Activated gamma-delta T cell treated with anti-CD3 and anti-CD28 coated beads, Interleukin-2, amount 50 U/mL, for 16 hours (primary cell): ENCODE measurements at regions not wholly inside any gene's neighbourhood (a gene's known extent, or its start where the extent isn't known, plus 50 kb on each side); places are given as distances from the start of the nearest gene placed in this dataset.

Experiments used
- DNase-seq: peaks from one replicate; pipeline ENCODE4 v3.0.0-alpha.2; 2020; ENCODE audit warnings: low read depth

GRCh38 chr3:95356764-95357501 lies 1294.1 kb downstream of the NSUN3 start:
- DNase-seq = no peak

GRCh38 chr3:95387242-95388021 lies 1324.6 kb downstream of the NSUN3 start:
- DNase-seq = no peak

DNA sequence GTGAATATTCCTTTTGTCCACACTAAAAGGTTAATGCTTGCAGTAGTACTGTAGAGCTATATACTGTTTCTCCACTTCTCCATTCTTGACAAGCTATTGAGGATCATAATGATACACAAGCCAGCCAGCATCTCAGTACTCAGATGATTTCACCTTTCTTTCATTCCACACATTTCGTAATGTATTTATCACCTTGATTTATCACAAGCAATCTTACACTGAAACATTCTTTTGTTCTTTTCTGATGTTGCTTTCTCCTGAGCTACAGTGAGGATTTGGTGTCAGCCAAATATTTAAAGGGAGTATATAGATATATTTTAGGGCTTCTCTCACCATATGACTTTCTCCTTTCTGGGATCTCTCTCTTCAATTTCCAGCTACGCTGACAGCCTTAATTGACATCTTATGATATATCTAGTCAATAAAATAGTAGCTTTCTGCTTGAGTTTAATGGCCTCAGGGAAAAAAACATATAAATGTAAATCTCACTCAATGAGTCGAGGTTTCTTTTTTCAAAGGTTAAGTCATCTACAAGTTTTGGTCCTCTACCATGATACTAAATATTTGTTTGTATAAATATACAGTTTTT lies 1327.0 kb downstream of the NSUN3 start:
- DNase-seq = no peak

GRCh38 chr3:95394286-95394685 lies 1331.4 kb downstream of the NSUN3 start:
- no peak for DNase-seq

- DNase-seq = no peak
Measured at GRCh38 chr3:95399585-95399984, 1336.7 kb downstream of the NSUN3 start.

DNA sequence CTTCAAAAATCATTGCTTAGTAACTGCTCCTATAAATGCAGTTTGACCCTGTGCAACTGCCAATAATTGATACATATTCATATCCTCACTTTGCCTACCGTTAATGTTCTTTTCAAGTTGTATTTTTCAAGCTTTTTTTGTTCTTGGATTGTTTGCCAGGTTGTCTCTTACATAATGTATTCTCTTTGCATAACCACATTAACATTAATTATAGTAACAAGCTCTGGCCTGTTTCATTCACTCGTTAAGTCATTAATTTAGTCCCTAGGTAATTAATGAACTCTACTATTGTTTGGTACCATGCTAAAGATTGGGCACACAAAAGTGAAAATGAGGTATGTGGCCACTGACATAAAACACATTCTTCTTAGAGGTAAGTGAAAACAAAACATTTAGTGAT lies 1338.8 kb downstream of the NSUN3 start:
- DNase-seq = no peak

- DNase-seq = no peak
Measured at GRCh38 chr3:95407709-95408463, 1345.0 kb downstream of the NSUN3 start.

DNA sequence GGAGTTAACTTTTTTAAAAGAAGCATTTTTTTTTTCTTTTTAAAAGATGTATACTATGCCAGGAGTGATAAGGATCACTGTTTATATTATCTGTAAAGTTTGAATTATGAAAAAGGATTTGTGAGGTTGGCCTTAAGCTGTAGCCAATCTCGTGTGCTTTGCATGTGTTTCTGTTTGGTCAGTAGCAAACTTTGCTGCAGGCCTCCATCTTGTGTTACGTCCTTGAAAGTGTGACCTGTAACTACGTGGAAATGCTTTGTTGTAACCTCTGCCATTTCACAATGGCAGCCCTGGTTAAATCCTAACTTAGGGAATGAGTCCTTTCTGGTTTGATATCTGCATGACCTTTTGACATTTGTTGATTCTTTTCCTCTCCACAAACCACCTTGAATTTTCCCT lies 1345.6 kb downstream of the NSUN3 start:
- no peak for DNase-seq

DNA sequence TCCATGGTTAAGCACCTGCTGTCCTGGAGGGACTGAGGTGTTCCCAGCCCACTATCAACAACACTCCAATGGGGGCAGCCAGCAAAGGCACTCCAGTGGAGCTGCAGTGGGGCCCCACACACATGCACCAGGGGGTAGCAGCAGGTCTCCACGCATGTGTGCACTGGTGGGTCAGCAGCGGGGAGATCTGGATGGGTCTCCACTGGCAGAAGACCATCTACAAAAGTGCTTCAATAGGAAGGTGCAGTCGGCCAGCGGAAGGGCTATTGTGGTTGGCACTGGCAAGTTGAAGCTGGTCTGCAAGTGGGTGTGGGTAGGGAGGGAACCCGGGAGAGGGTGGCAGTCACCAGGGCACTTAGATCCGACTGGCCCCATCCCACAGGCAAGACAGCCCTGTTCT lies 1355.4 kb downstream of the NSUN3 start:
- DNase-seq = no peak

- DNase-seq = no peak
Measured at GRCh38 chr3:95424279-95424678, 1361.4 kb downstream of the NSUN3 start.

DNA sequence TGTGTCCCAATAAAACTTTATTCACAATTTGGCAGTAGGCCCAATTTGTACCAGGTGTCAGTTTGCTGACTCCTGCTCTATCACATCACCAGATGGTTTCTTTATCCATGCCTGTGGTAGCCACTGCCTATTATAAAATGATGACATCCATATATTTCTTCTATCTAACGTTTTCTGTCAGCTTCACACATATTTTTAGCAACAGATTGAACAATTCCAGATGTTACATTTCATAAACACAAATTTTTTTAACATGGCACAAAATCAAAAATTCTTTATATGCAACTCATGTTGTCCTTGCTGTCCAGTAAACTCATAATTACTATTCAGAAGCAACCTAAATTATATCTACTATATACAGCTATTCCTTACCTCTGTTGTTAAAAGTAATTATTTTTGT lies 1371.6 kb downstream of the NSUN3 start:
- DNase-seq = no peak

DNA sequence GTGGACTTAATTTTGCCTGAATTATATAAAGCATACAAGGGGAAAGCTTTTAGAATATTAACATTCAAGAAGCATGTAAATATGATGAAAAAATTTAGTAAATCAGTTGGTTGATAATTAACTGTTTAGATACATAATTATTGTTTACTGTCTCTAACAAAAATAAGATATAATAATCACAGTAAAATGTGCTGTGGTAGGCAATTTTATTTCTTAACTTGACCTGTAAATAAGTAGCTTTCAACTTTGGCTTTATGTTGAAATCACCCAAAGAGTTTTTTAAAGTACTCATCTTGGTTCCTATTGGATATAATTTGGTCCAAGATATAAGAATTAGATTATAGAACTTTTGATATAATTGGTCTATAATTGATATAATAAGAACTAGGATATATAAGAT lies 1374.5 kb downstream of the NSUN3 start:
- no peak for DNase-seq

- DNase-seq = no peak
Measured at GRCh38 chr3:95438274-95438673, 1375.4 kb downstream of the NSUN3 start.

GRCh38 chr3:95442766-95443165 lies 1371.6 kb upstream of the EPHA6 start:
- no peak for DNase-seq

DNA sequence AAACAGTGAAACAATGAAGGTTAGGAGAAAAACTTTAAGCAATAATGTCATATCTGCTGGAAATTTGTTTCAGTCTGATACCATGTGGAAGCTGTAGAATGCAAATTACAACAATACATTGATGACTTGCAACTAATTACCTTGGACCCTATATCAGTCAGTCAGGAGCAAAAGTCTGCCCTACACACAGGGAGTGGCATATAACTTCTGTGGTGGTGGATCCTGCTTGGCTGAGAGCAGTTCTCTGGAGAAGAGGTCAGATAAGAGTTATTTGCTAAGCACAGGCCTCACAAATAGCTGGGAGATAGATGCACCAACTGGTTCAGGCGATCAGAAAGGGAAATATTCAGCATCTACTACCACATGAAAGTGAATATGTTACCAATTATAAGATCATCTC lies 1364.6 kb upstream of the EPHA6 start:
- no peak for DNase-seq

DNA sequence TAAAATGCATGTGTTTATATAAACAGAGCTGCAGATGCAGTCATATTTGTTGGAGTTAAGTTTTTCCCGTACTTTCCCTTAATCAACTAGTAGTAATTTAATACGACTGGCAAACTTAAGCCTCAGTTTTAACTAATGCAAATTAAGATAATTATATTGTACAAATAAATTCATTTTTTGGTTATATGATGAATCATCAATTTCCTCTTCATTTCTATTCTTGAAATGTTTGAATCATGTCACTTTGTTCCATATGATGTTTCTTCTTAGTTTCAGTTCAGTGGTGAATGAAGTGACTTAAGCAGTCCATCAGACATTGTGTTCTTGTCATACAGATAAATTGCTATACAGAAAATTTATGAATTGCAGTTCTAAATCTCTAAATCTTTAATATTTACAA lies 1361.2 kb upstream of the EPHA6 start:
- DNase-seq = no peak

DNA sequence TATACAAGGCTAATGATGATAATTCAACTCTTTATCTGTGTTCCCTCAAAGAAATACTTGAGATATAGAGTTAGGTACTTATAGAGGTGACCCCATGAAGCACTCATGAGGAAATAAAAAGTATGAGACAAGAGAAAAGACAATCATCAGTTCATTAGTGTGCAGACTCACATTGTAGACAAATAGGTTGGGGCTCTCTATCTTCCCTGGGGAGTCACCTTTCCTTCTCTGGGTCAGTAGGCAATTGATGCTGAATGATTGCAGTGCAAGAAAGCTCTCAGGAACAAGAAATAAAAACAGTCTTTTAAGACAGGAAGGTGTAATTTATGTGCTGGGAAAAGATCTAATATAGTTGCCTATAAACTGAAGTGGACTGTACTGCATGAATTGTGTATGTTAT lies 1357.6 kb upstream of the EPHA6 start:
- DNase-seq = no peak

- no peak for DNase-seq
Measured at GRCh38 chr3:95459706-95460105, 1354.7 kb upstream of the EPHA6 start.

DNA sequence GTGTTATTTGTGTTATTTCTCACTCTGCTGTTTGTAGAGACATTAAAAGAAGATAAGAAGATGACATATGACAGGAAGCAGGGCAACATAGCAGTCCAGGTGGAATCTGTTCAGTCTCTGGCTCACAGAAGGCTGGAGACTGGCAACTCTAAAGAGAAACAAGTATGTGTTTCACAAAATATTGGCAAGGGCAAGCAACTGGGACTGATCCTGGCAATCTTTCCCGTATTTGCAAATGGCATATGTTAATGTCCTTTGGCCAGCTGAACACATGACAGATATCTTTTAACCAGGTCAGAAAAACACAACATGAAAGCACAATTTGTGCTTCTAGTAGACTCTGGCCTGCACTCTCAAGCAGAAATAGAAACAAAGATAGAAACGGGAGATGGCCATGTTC lies 1354.1 kb upstream of the EPHA6 start:
- no peak for DNase-seq

GRCh38 chr3:95462161-95462560 lies 1352.2 kb upstream of the EPHA6 start:
- no peak for DNase-seq

GRCh38 chr3:95464346-95464745 lies 1350.0 kb upstream of the EPHA6 start:
- DNase-seq = no peak

- no peak for DNase-seq
Measured at GRCh38 chr3:95468331-95468730, 1346.1 kb upstream of the EPHA6 start.

GRCh38 chr3:95474338-95474737 lies 1340.1 kb upstream of the EPHA6 start:
- no peak for DNase-seq
